AG08396 (cell line): ENCODE measurements at regions not wholly inside any gene's neighbourhood (a gene's known extent, or its start where the extent isn't known, plus 50 kb on each side); places are given as distances from the start of the nearest gene placed in this dataset.
A peak's percentile ranks its signal among the peaks of the same experiment; 100 is the strongest.
"Not testable (repeated sequence)": the region's sequence is repeated elsewhere in the genome, so short reads cannot be mapped to it uniquely, and the experiment has no call there.

Source experiments
- DNase-seq: peaks from one replicate; pipeline ENCODE4 v3.0.0; 2012; ENCODE audit warnings: low spot score, mixed read lengths

DNA sequence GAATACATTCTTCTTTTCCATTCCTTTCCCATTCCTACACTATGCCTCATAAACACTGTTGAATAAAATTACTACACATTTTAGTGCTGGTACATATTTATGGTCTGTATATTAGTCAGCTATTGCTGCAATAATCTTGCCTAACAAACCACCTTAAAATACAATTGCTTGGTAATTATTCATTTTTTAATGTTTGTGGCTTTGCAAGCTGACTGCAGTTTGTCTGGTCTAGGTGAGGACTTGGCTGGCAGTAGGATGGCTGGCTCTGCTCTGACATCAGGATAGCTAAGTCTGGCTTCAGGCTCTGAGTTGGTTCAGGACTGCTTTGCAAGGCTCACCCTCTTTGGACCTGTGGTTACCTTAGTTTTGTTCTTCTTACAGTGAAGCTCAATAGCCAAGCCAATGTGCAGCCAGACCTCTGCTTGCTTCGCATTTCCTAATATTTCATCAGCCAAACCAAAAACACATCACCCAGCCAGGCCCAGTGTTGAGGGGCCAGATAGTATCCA, 913.4 kb upstream of the RAG2 start:
- no peak for DNase-seq

DNA sequence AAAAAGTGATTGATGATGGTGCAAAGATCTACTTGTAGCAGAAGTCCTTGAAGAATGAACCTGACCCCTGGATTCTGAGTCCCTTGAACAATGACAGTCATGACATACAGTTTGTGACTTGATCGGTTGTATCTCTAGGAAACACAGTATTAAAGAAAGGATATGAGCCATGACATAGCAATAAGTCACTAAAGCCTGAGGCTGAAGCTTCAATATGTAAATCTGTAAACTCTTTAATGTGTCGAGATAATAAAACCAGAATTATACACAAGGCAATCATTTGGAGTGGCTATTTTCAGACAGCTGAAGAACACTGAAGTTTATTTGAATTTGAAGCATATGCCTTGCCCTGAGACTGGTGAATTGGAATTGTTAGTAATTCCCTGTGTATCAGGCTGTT, 911.5 kb upstream of the RAG2 start:
- DNase-seq = no peak

DNA sequence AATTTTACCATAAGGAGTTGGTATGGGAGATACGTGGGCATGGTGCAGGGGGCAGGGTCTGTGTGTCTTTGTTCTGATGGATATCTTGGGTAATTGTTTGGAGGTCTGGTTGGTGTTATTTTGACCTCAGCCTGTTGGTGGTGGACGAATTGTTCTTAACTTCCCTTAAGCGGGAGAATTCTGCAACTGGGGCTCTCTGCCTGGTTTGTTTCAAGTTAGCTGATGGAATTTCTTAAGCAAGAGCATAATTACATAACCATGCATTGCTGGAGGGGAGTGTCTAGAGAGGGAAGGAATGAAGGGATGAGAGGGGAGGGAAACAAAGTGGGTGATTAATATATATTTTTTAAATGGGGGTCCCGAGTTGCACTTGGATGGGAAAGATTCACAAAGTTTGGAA, 908.5 kb upstream of the RAG2 start:
- DNase-seq = no peak

DNA sequence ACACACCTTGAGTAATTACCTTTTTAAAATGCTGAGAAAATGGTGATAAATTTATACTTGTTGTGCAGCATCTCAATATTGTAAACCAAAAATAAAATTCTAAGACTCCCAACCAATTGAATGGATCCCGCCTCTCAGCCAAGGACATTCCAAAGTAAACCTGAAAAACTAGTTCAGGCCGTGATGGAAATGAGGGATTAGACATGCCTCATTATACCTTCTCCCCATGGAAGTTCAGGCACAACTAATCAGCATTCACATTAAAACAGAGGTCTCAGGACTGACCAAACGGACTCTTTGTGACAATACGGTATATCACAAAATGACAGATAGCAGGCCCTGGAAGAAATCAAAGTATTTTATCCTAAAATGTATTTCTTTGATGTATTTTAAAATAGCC, 907.4 kb upstream of the RAG2 start:
- DNase-seq = no peak

DNA sequence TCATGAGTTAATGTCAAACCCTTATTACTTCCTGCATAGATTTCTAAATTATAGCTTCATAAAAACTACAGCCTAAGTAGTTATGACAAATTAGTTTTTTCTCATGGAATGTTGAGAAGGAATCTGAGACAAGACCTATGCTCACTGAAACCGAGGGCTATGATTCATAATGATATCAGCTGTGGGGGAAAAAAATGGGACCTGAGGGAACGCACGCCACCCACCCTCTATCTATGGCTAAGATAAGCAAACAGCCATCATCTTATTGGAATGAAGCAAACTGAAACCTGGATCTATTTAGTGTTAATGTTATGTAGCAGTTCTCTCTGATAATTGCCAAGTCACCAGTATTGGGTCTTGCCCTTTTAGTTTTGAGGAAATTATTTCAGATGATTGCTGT, 906.9 kb upstream of the RAG2 start:
- peak; percentile 47 for DNase-seq

DNA sequence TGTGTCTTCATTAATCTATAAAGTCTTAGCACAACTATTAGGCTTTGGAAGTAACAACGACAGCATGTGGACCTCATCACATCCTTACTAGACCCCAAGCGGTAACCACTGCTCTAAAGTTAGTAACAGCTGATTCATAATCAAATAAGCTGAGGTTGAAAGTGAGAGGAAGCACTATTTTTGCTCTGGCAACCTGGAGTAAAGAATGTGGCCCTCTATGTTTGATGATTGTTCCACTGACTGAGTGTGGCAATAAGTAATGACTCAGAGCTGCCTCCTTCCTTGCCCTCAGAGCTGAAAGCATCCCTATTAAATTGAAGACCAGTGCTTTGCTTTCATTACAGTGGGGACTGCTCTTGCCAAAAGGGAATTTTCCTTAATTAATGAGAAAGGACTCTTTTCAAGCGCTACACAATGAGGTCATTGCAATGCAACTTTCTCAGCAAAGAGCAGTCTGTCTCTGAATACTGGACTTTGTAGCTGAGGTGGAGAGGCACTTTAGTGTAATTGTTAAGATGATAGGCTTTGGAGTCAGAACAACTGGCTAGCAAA, 906.1 kb upstream of the RAG2 start:
- peak; percentile 46 for DNase-seq

DNA sequence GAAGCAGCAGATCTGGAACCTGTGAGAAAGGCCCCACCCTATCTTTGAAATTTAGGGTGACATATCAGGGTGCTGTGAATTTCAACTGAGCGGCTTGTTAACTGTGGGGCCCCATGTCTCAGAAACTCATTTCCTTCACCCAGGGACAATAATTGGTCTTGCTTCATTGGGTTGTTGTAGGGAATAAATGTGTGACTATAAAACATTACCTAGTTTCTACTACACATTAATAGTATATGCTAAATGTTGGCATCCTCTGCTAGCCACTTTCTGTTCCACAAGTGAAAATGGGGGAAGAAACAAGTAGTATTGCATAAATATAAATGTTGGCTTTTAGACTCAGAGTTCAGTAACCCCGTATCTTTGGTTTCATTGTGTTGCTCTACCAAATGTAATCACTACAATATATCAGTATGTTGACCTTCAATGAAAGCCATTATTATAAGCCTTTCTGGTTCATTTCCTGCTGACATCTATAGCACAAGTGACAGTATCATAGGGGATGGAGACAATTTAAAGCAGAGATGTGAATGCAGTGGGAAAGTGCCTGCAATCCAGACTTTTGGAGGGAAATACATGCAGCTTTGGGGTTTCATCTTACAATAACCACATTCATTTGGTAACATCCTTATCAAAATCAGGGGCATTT, 905.5 kb upstream of the RAG2 start:
- no peak for DNase-seq

DNA sequence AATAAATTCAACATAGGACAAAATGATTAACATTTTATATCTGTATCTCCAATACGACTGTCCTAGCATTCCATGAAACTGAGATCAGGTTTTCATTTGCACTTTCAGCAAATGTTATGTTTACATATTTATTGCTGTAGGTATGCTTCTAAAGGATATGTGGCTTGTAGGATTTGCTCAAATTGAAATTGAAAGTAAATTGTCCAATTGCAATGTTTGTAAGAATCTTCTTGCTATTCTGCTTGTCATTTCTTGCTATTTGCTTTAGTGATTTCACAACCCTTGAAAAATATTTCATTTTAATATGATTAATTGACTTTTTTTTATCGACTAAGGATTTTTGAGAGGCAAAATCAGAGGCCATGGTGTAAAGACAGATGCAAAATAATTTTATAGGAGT, 904.2 kb upstream of the RAG2 start:
- no peak for DNase-seq

DNA sequence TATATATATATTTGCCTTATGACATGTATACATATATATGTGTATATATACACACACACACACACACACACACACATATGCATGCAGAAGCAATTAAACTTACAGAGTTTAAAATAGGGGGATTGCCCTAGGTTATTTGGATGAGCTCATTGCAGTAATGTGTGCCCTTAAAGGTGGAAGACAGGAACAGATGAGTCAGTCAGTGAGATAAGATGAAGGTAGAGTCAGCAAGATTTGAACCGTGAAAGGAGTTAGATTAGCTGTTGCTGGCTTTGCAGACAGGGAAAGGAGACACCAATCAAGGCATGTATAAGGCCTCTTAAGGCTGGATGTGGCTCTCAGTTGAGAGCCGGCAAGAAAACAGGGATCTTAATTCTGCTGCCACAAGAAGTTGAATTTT, 902.4 kb upstream of the RAG2 start:
- DNase-seq = no peak

DNA sequence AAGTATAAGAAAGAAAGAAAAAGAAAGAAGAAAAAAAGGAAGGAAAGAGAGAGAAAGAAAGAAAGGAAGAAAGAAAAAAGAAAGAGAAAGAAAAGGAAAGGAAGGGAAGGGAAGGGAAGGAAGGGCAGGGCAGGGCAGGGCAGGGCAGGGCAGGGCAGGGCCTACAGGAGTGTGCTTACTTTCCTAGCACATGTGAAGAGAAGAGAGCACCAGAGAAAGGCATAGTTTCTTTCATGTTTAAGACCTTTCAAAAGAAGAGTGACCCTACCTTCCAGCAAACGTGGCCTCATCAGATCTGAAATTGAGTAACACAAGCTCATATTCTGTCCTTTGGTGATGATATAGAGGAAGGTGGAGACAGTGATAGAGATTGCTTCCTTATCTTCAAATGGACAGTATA, 899.3 kb upstream of the RAG2 start:
- no peak for DNase-seq

DNA sequence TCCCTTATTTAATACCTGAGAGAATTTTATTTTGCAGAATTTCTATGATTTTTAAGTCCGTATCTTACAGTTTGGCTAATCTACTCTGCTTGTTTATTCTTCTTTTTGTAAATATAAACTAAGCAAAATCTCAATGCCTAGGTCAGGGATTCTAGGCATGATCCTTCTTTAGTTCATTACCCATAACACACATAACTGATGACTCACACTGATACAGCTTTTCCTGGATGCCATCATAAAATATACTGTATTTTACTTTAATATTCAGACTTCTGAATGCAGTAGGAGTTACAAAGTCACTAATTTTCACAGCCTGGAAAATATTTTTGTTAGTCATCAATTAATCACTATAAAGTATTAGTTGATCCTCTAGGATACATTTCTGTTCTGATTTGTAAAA, 898.2 kb upstream of the RAG2 start:
- no peak for DNase-seq

DNA sequence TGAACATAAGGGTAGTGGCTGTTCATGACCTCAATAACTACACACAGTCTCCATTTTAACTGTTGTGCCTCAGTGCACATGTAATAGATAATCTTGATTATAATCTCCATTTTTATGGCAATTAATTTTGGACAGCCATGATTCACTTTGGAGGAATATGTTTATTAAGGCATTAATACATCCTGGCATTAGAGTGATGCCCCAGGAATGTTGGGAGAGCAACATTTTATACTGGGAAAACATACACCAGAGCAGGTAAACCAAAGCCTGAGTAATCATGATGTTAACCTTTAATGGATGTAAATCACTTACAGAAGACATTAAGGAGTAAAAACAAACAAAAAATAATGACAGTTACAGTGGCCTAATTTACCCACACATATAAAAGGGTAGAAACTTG, 886.3 kb upstream of the RAG2 start:
- DNase-seq = no peak

DNA sequence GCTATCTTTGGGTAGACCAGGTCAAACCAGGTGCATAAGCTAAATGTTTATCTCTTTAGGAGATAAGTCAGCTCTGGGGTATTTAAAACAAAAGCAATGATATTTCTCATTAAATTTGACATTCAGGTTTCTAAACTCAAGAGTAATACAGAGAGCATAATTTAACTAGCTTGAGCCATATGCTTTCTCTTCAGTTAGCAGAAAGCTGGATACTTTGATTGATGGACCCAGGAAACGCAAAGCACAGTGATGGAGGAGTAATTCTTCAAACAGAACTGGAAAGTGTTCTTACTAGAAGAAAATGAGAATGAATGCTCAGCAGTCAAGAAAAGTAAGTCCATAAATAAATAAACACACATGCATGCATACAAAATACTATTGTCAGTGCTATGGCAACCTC, 885.7 kb upstream of the RAG2 start:
- DNase-seq = no peak

DNA sequence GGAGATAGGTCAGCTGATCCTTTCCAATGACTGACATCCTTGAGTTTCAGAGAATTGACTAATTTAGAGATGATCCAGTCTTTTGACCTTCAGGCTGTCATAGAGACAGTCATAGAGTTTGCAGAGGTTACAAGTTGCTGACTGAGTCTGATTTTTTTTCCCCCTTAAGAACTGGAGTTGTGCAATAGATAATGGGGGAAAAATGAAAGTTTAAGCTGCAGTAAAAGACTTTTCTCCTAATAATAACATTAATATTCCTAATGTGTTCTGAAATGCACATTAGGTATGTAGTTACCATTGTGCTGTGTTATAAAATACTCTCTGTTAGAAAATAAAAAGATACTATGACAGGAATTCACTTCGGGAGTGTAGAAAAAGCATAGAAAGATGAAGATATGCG, 876.9 kb upstream of the RAG2 start:
- DNase-seq = no peak

DNA sequence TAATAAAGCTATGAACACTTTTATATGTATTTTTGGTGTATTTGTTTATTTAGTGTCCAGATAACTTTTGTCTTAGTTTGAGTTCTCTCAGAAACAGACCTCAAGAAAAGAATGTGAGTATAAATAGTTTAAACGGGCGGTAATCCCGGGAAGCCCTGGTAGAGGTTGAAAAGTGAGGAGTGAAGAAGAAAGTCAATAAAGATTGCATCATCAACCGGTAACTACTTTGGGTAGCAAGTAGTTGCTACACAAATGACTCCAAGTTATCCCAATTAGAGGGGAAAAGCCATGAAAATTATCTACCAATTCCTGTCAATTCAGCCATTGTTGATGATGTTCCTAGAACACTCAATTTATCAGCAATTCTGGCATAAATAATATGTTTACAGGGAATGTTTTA, 870.3 kb upstream of the RAG2 start:
- no peak for DNase-seq

DNA sequence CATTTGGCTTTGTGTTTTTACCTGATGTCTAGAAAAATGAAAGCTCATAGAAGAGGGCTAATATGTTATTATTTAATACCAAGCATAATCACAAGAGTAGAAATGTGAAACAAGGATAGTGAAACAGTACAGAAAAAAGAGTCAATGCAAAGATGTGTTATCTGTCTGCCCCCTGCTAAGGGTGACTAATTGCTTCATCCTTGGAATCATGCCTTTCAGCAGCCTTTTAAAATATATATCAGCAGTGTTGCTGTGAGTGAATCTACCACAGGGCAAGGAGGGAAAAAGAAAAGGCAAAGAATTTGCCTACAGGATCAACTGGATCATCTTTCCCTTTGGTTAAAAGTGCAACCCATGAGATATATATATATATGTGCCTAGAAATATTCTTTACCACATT, 867.2 kb upstream of the RAG2 start:
- DNase-seq = no peak

DNA sequence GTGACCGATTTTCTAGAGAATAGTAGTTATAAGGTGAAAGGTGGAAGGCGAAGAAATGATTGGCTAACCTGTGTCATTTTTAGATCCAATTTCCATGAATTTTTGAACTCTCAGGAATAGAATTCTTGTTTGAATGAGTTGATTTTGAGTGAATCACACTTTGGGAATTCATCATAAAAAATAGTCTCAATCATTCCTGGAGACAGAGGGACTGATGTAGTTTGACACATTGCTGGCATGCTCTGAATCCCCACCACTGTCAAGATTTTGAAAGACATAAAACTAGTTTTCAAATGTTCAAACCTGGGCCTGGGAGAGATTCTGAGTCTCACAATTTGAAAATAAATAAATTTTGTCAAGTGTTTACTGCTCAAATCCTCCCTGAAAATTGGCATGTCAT, 861.4 kb upstream of the RAG2 start:
- DNase-seq = no peak

DNA sequence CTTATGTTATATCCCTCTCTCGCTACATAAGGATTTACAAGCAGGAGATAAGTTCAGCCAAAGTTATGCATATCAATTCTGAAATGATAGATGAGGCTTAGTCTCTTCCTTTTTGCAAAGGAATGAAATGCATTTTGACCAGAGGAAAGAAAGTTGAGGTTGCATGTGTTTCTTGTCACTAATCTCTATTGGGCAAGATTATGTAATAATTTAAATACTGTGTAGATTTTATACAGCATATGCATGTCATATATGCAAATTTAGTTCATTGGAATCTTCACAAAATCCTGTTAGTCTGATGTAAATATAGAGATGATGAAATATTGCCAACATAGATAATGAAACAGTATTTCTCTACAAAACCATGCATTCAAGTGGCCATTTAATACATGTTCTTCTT, 858.7 kb upstream of the RAG2 start:
- DNase-seq = no peak

DNA sequence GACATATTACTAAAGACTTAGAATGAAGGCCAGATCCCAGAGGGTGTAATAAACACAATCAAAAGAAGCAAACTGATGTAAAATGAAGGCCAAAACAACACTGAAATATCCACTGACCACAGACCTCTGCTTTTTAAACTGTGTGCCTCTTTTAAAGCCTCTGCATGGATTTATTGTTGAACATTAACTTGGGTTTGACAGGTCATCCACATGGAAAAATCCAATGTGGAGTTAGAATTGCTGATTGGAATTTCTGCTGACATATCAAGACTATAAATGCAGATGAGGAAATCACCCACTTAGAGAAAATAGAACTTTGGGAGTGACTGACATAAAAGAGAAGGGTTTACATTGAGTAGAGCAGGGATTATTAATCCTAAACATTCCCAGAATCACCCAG, 853.9 kb upstream of the RAG2 start:
- no peak for DNase-seq

DNA sequence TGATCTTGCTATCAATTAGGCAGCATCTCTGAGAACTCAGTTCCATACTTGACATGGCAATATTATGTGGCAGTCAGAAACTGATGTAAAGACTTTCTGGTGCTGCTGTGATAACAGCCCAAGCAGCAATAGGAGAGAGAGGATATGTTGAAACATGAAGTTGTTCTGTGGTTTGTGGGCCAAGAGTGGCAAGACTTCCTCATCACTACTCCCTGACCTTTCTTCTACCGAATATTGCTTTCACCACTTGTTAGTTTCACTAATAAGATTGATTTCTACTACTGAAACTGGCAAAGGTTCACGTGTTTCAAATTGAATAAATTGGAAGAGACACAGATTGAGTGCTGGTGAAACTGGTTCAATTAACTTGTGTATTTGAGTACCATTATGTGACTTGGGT, 852.6 kb upstream of the RAG2 start:
- DNase-seq = no peak

DNA sequence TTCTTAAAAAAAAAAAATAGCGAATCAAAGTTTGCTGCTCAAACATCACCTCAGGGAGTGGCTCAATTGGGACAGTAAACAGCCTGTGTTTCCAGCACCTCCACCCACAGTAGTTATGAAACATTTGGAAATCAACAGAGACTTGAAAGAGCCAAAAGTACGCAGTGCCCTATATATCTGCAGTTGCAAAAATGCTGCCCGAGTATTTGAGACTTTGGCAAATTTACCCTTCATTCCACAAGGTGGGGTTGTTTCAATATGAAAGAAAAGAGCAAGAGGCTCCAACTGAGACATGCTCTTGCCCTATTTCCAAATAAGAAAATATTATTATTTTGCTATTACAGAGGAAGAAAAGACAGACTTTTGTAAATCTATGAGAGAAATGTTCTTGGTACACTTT, 851.1 kb upstream of the RAG2 start:
- DNase-seq = peak; percentile 23

DNA sequence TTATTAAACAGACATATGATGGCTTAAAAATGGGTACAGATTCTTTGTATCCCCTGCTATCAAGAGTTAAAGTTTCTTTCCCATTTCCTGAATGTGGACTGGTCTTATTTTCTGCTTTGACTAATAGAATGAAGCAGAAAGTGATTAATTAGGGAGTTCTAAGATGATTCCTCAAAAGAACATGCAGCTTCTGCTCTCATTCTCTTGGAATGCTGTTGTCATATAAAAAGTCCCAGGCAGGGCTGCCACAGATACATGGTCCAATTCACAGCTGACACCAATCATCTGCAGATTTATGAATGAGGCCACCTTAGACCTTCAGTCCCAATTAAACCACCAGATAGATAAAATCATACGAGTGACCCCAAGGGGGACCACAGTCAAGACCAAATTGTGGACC, 844.5 kb upstream of the RAG2 start:
- DNase-seq = peak; percentile 8

DNA sequence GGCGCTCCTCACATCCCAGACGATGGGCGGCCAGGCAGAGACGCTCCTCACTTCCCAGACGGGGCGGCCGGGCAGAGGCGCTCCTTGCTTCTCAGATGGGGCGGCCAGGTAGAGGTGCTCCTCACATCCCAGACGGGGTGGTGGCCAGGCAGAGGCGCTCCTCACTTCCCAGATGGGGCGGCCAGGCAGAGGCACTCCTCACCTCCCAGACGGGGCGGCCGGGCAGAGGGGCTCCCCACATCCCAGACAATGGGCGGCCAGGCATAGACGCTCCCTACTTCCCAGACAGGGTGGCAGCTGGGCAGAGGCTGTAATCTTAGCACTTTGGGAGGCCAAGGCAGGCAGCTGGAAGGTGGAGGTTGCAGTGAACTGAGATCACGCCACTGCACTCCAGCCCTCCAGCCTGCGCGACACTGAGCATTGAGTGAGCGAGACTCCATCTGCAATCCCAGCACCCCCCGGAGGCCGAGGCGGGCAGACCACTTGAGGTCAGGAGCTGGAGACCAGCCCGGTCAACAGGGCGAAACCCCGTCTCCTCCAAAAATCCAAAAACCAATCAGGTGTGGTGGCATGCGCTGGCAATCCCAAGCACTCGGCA, 833.7 kb upstream of the RAG2 start:
- DNase-seq = not testable (repeated sequence)
